T-helper 1 cell (primary cell): ENCODE measurements at regions not wholly inside any gene's neighbourhood (a gene's known extent, or its start where the extent isn't known, plus 50 kb on each side); places are given as distances from the start of the nearest gene placed in this dataset.

ENCODE experiments used
- DNase-seq, 5 donors: peaks; one replicate each; pipeline ENCODE4 v3.0.0-alpha.2; 2012 to 2020

GRCh38 chr15:25557926-25558325 is 119.1 kb upstream of the UBE3A start:
- DNase-seq = no peak

GRCh38 chr15:25556136-25556535 is 117.3 kb upstream of the UBE3A start:
- DNase-seq = no peak

- no peak for DNase-seq
Measured at GRCh38 chr15:25554640-25555039, 115.8 kb upstream of the UBE3A start.

GRCh38 chr15:25548600-25548999 is 109.8 kb upstream of the UBE3A start:
- DNase-seq = no peak

GRCh38 chr15:25545889-25546288 is 107.1 kb upstream of the UBE3A start:
- DNase-seq = no peak

GRCh38 chr15:25545017-25545416 is 106.2 kb upstream of the UBE3A start:
- DNase-seq = no peak

- DNase-seq = no peak
Measured at GRCh38 chr15:25544076-25544475, 105.3 kb upstream of the UBE3A start.

GRCh38 chr15:25543196-25543595 is 104.4 kb upstream of the UBE3A start:
- no peak for DNase-seq

GRCh38 chr15:25541228-25541627 is 102.4 kb upstream of the UBE3A start:
- no peak for DNase-seq

- no peak for DNase-seq
Measured at GRCh38 chr15:25536801-25537611, 98.2 kb upstream of the UBE3A start.

GRCh38 chr15:25535866-25536265 is 97.0 kb upstream of the UBE3A start:
- no peak for DNase-seq

- DNase-seq = no peak
Measured at GRCh38 chr15:25534293-25534692, 95.5 kb upstream of the UBE3A start.

- DNase-seq = no peak
Measured at GRCh38 chr15:25532269-25533140, 93.7 kb upstream of the UBE3A start.

- no peak for DNase-seq
Measured at GRCh38 chr15:25529774-25530173, 91.0 kb upstream of the UBE3A start.

GRCh38 chr15:25527118-25527517 is 88.3 kb upstream of the UBE3A start:
- no peak for DNase-seq

GRCh38 chr15:25525741-25526140 is 86.9 kb upstream of the UBE3A start:
- DNase-seq = no peak

- DNase-seq = no peak
Measured at GRCh38 chr15:25515633-25516032, 76.8 kb upstream of the UBE3A start.

- DNase-seq = no peak
Measured at GRCh38 chr15:25514522-25514921, 75.7 kb upstream of the UBE3A start.

GRCh38 chr15:25512957-25513356 is 74.1 kb upstream of the UBE3A start:
- DNase-seq = no peak

- DNase-seq = no peak
Measured at GRCh38 chr15:25510146-25510545, 71.3 kb upstream of the UBE3A start.

GRCh38 chr15:25509703-25510102 is 70.9 kb upstream of the UBE3A start:
- no peak for DNase-seq

GRCh38 chr15:25508369-25509002 is 69.7 kb upstream of the UBE3A start:
- DNase-seq = no peak

GRCh38 chr15:25504307-25504706 is 65.5 kb upstream of the UBE3A start:
- DNase-seq = no peak
